ENCODE measurements at regions not wholly inside any gene's neighbourhood (a gene's known extent, or its start where the extent isn't known, plus 50 kb on each side); places are given as distances from the start of the nearest gene placed in this dataset.

DNA sequence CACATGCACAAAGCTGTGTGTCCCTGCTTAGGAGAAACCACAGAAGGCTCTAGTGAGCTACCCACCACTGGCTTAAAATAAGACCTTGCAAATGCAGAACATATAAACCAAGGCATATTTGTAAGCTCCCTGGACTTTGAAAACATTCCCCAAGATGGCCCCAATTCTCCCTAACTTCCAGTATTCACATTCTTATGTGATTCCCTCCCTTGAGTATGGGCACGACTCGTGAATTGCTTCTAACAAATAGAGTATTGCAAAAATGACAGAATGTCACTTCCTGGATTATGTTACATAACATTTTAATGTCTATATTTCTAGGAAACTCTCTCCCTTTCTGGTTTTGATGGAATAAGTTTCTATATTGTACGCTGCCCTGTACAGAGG, 131.8 kb upstream of the MCTP2 start:
- TF ChIP-seq GATA2 (IDR thresholded peaks at IDR 0.05; ENCODE audit: low read depth, low read length) = no peak
- no peak for TF ChIP-seq GATA3 (IDR thresholded peaks at IDR 0.05; ENCODE audit: low read depth, low read length)

Measured in SH-SY5Y (cell line).